SK-N-SH (cell line): ENCODE measurements at regions not wholly inside any gene's neighbourhood (a gene's known extent, or its start where the extent isn't known, plus 50 kb on each side); places are given as distances from the start of the nearest gene placed in this dataset.

Source experiments
- EZH2phosphoT487 ChIP-seq: fragments of 200-600 bp; sonication (generic); IDR thresholded peaks from 2 replicates; pipeline ENCODE4 v1.6.1; 2017; ENCODE audit warnings: low read depth, mixed run types, mild to moderate bottlenecking, antibody characterized with exemption, moderate library complexity, borderline replicate concordance
- GABPA ChIP-seq: IDR thresholded peaks from 2 replicates; pipeline ENCODE4 v1.4.0; 2012; ENCODE audit warnings: low read depth, mild to moderate bottlenecking
- JUND ChIP-seq: IDR thresholded peaks from 2 replicates; pipeline ENCODE4 v1.4.0; 2012
- NFIC ChIP-seq: IDR thresholded peaks from 2 replicates; pipeline ENCODE4 v1.4.0; 2012; ENCODE audit warnings: borderline replicate concordance
- POLR2AphosphoS5 ChIP-seq: IDR thresholded peaks from 2 replicates; pipeline ENCODE4 v1.6.1; 2012; ENCODE audit warnings: low read depth, low read length
- RAD21 ChIP-seq: IDR thresholded peaks from 2 replicates; pipeline ENCODE4 v1.6.1; 2012; ENCODE audit warnings: mild to moderate bottlenecking, low read length
- RCOR1 ChIP-seq: fragments of 150-350 bp; IDR thresholded peaks from 2 replicates; pipeline ENCODE4 v1.6.1; 2017; ENCODE audit warnings: antibody characterized with exemption, low read length
- RFX5 ChIP-seq: IDR thresholded peaks from 2 replicates; pipeline ENCODE4 v1.6.1; 2012; ENCODE audit warnings: mild to moderate bottlenecking, improper control_type of control experiment, low read length
- TAF1 ChIP-seq: IDR thresholded peaks from 2 replicates; pipeline ENCODE4 v1.6.1; 2012; ENCODE audit warnings: low read depth, mild to moderate bottlenecking, low read length, moderate library complexity, borderline replicate concordance
- TF ChIP-seq, protein P1 (sequence below): IDR thresholded peaks from 2 replicates; pipeline ENCODE4 v1.4.0; 2012; ENCODE audit warnings: low read depth
- TF ChIP-seq, protein P2 (sequence below): IDR thresholded peaks from 2 replicates; pipeline ENCODE4 v1.4.0; 2012; ENCODE audit warnings: low read depth, borderline replicate concordance
- TF ChIP-seq, protein P3 (sequence below): fragments of 200-600 bp; sonication (generic); IDR thresholded peaks from 2 replicates; pipeline ENCODE4 v1.6.1; 2017; ENCODE audit warnings: antibody characterized with exemption, mild to moderate bottlenecking, moderate library complexity

DNA sequence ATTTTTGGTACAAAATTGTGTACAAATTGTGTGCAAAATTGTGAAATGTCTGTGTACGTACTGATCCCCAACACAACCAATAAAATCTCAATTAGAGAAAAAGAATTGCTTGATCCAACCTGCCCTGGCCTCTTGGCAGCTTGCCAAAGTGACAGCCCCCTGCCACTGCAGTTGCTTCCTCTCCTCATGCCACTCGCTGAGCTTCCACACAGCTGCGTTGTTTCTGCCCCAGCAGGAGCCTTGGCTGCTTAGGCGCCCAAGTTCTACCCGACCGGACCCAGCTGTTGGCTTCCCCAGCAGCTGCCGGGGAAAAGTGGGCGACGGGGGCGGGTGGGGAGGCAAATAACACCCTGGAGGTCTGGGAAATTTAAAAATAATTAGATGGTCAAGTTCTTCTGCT lies 171.8 kb upstream of the ATF7IP start:
- TF ChIP-seq, protein P1, sequence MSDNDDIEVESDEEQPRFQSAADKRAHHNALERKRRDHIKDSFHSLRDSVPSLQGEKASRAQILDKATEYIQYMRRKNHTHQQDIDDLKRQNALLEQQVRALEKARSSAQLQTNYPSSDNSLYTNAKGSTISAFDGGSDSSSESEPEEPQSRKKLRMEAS: no peak
- TF ChIP-seq RAD21: no peak
- no peak for TF ChIP-seq POLR2AphosphoS5
- TF ChIP-seq, protein P2, sequence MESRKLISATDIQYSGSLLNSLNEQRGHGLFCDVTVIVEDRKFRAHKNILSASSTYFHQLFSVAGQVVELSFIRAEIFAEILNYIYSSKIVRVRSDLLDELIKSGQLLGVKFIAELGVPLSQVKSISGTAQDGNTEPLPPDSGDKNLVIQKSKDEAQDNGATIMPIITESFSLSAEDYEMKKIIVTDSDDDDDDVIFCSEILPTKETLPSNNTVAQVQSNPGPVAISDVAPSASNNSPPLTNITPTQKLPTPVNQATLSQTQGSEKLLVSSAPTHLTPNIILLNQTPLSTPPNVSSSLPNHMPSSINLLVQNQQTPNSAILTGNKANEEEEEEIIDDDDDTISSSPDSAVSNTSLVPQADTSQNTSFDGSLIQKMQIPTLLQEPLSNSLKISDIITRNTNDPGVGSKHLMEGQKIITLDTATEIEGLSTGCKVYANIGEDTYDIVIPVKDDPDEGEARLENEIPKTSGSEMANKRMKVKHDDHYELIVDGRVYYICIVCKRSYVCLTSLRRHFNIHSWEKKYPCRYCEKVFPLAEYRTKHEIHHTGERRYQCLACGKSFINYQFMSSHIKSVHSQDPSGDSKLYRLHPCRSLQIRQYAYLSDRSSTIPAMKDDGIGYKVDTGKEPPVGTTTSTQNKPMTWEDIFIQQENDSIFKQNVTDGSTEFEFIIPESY: no peak
- TF ChIP-seq NFIC: no peak
- TF ChIP-seq, protein P3, sequence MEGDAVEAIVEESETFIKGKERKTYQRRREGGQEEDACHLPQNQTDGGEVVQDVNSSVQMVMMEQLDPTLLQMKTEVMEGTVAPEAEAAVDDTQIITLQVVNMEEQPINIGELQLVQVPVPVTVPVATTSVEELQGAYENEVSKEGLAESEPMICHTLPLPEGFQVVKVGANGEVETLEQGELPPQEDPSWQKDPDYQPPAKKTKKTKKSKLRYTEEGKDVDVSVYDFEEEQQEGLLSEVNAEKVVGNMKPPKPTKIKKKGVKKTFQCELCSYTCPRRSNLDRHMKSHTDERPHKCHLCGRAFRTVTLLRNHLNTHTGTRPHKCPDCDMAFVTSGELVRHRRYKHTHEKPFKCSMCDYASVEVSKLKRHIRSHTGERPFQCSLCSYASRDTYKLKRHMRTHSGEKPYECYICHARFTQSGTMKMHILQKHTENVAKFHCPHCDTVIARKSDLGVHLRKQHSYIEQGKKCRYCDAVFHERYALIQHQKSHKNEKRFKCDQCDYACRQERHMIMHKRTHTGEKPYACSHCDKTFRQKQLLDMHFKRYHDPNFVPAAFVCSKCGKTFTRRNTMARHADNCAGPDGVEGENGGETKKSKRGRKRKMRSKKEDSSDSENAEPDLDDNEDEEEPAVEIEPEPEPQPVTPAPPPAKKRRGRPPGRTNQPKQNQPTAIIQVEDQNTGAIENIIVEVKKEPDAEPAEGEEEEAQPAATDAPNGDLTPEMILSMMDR: no peak
- no peak for TF ChIP-seq JUND
- no peak for TF ChIP-seq GABPA
- TF ChIP-seq RFX5: no peak
- no peak for TF ChIP-seq RCOR1
- TF ChIP-seq EZH2phosphoT487: no peak
- TF ChIP-seq TAF1: no peak
